ENCODE measurements at regions not wholly inside any gene's neighbourhood (a gene's known extent, or its start where the extent isn't known, plus 50 kb on each side); places are given as distances from the start of the nearest gene placed in this dataset.

- TF ChIP-seq POLR2A (IDR thresholded peaks at IDR 0.05; ENCODE audit: low read depth) (no peak), CTCF (IDR thresholded peaks at IDR 0.05) (no peak)
Measured at GRCh38 chr11:134802598-134802997, 390.6 kb upstream of the B3GAT1 start.

Measured in esophagus muscularis mucosa (tissue), 3 donors.